Bone marrow (tissue), 2 donors: ENCODE measurements at regions not wholly inside any gene's neighbourhood (a gene's known extent, or its start where the extent isn't known, plus 50 kb on each side); places are given as distances from the start of the nearest gene placed in this dataset.
"Not testable (repeated sequence)": the region's sequence is repeated elsewhere in the genome, so short reads cannot be mapped to it uniquely, and the experiment has no call there.

Source experiments
- DNase-seq, 2 donors: peaks; one replicate each; lab custom pipeline; 2025; lab: John Stamatoyannopoulos, UW

- DNase-seq: peak in 1 of 2 donors; percentile 16
Measured at GRCh38 chr9:73219985-73220626, 68.4 kb downstream of the ANXA1 start.

- DNase-seq: no peak
Measured at GRCh38 chr9:73223594-73223993, 71.9 kb downstream of the ANXA1 start.

GRCh38 chr9:73229543-73229942 is 77.9 kb downstream of the ANXA1 start:
- DNase-seq: no peak

GRCh38 chr9:73230251-73230650 is 78.6 kb downstream of the ANXA1 start:
- no peak for DNase-seq

- DNase-seq: no peak
Measured at GRCh38 chr9:73231203-73231602, 79.5 kb downstream of the ANXA1 start.

- DNase-seq: no peak
Measured at GRCh38 chr9:73233359-73234007, 81.8 kb downstream of the ANXA1 start.

- no peak for DNase-seq
Measured at GRCh38 chr9:73234008-73234360, 82.3 kb downstream of the ANXA1 start.

GRCh38 chr9:73237140-73237539 is 85.5 kb downstream of the ANXA1 start:
- DNase-seq: no peak

- DNase-seq: no peak
Measured at GRCh38 chr9:73239570-73240265, 88.1 kb downstream of the ANXA1 start.

- DNase-seq: no peak
Measured at GRCh38 chr9:73243078-73243477, 91.4 kb downstream of the ANXA1 start.

GRCh38 chr9:73259086-73259696 is 107.5 kb downstream of the ANXA1 start:
- DNase-seq: no peak

GRCh38 chr9:73260506-73260905 is 108.8 kb downstream of the ANXA1 start:
- DNase-seq: no peak

- DNase-seq: no peak
Measured at GRCh38 chr9:73264631-73265030, 113.0 kb downstream of the ANXA1 start.

GRCh38 chr9:73265876-73266275 is 114.2 kb downstream of the ANXA1 start:
- no peak for DNase-seq

- DNase-seq: no peak
Measured at GRCh38 chr9:73269430-73270101, 117.9 kb downstream of the ANXA1 start.

GRCh38 chr9:73270967-73271721 is 119.5 kb downstream of the ANXA1 start:
- DNase-seq: peak in 1 of 2 donors; percentile 6

- DNase-seq: no peak
Measured at GRCh38 chr9:73280113-73280512, 128.4 kb downstream of the ANXA1 start.

- no peak for DNase-seq
Measured at GRCh38 chr9:73284377-73284776, 132.7 kb downstream of the ANXA1 start.

GRCh38 chr9:73294336-73294735 is 142.7 kb downstream of the ANXA1 start:
- no peak for DNase-seq

GRCh38 chr9:73325983-73326382 is 174.3 kb downstream of the ANXA1 start:
- DNase-seq: no peak

- no peak for DNase-seq
Measured at GRCh38 chr9:73327149-73327548, 175.5 kb downstream of the ANXA1 start.

GRCh38 chr9:73337182-73337581 is 185.5 kb downstream of the ANXA1 start:
- not testable (repeated sequence) for DNase-seq
